GM19238 (cell line): ENCODE measurements at regions not wholly inside any gene's neighbourhood (a gene's known extent, or its start where the extent isn't known, plus 50 kb on each side); places are given as distances from the start of the nearest gene placed in this dataset.

Experiments used
- DNase-seq: peaks from one replicate; pipeline ENCODE4 v3.0.0; 2011; ENCODE audit warnings: low spot score; ENCODE audit not compliant: insufficient read length

- DNase-seq = no peak
These were observed 575.2 kb downstream of the CCDC171 start for GRCh38 chr9:16128003-16128402.

- no peak for DNase-seq
These were observed 578.4 kb downstream of the CCDC171 start for GRCh38 chr9:16131264-16131663.

- no peak for DNase-seq
These were observed 579.7 kb downstream of the CCDC171 start for GRCh38 chr9:16132513-16132912.

GRCh38 chr9:16133032-16133431 lies 580.2 kb downstream of the CCDC171 start:
- no peak for DNase-seq

DNA sequence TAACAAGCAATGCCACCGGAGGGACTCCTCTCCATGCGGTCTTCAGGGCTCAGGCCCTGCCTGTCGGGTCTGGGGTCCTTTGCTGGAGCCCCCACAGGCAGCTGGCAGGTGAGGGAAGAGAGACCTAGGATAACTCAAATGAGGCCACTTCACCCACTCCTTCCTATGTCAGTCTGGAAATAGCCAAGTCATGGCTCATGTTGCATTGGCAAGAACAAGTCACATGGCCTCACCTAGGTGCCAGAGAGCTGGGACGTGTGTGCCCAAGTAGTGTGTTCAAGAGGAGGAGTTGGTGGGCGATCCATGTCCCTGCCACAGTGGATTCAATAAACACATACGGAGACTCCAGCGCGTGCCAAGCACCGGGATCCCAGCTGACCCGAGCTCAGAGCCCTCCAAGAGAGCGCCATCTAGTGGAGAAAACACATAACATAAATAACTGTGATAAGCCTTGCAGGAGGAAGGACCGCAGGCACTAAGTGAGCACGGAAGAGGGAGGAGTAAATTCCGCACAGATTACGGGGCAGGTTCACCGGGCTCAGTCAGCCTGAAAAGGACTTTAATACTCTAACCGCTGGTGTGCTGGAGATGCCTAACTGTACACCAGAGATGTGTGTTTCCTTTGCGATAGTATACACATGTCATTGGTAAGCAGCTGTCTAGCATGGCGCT lies 580.8 kb downstream of the CCDC171 start:
- DNase-seq = peak; percentile 19

DNA sequence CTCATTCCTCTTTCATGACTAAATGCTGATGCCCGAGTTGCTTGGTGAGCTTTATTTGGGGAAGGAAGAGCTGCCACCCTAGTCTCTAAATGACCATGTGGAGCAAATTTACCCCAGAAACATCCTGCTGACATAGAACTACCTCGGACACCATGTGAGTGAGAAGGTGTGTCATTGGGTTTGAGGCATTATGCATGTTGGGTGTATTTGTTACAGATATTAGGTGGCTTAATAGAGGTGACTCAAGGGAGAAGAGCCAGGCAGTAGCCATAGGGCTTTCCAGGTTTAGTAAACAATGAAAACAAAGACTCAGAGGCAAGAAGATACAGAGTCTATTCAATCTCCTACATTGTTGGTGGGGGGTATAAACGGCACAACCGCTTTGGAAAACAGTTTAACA lies 581.5 kb downstream of the CCDC171 start:
- no peak for DNase-seq

DNA sequence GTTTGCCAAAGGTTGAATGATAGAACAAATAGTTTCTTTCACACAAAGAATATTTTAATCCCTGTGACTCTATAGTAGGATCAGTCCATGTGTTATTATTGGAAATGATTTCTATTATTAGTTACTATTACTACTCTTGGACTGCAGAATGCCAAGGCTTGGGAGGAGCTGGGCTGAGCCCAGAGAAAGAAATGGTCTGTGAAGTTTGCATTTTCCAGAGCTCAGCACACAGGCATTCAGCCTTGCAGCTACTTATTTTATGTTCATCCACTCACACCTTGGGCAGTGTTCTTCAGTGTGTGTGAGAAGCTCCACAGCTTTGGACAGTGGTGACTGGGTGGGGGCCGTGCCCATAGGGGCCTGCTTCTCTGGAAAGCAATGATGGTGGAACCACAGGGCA lies 583.1 kb downstream of the CCDC171 start:
- no peak for DNase-seq

GRCh38 chr9:16136451-16136850 lies 583.6 kb downstream of the CCDC171 start:
- no peak for DNase-seq

GRCh38 chr9:16136961-16137360 lies 584.1 kb downstream of the CCDC171 start:
- DNase-seq = no peak

GRCh38 chr9:16138561-16139491 lies 586.0 kb downstream of the CCDC171 start:
- no peak for DNase-seq

GRCh38 chr9:16139774-16140173 lies 586.9 kb downstream of the CCDC171 start:
- no peak for DNase-seq

- DNase-seq = no peak
These were observed 590.5 kb downstream of the CCDC171 start for GRCh38 chr9:16143310-16143709.

DNA sequence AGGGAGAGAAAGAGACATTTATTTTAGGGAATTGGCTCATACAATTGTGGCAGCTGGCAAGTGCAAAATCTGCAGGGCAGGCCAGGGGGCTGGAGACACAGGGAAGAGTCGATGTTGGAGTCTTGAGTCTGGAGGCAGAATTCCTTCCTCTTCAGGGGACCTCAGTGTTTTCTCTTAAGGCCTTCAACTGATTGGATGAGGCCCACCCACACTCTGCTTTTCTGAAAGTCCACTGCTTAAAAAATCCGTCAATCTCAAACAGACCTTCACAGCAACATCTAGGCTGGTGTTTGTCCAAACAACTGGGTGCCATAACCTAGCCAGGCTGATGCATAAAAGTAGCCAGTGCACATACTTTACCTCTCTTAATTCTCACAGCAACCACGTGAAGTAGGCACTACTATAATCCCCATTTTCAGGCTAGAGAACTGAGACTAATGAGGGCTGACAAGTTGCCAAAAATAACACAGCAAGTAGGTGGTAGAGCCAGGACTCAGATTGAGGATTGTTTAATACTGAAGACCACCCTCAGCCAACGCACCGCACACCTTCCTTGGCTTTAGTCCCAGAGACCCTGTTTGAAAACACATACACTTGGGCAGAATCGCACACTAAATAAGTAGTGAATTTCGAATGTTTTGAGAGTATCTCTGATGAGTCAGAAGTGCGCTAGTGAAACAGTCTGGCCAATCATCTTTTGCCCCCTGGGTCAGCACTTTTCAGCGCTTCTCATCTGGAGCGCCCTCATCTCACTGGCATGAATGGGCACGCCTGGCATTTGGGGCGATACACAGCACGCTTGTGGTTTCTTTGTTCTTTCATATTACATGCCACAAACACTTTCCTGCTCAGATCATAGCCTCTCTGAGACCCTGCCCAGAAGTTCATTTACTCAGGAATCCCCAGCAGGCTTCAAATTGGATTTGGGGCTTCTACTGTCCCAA lies 591.4 kb downstream of the CCDC171 start:
- DNase-seq = no peak

GRCh38 chr9:16145196-16145950 lies 592.5 kb downstream of the CCDC171 start:
- no peak for DNase-seq

DNA sequence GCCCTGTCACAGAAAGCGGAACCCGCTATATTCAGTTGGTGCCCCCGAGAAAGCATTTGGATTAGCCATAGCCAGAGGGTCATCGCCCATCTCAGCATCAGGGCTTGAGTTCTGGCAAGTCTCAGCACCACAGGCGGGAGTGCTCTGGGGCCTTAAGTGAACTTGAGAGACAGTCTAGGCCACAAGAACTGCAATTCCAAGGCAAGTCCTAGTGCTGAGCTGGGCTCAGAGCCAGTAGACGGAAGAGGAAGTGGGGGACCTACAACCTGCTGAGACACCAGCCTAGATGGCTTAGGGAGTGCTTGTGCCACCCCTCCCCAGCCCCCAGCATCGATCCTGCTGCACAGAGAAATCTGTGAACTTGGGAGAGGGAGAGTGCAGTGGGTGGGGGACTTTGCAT lies 594.9 kb downstream of the CCDC171 start:
- no peak for DNase-seq

DNA sequence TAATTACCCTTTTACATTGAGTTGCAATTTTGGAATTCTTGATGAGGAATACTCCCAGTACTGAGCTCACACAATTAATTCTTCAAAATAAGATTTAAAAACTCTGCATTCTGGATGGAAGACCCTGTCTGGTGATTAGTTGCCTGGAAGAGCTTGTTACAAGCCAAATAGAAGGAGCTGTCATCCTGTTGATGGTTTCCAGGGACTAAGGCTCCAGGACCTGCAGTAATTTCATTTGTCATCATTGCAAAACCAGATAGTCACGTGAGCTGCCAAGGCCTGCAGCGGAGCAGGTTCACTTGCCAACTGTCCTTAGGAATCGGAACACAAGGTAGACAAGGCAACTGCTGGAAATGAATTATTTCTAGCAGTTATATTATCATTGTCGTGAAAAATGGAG lies 597.7 kb downstream of the CCDC171 start:
- DNase-seq = no peak

DNA sequence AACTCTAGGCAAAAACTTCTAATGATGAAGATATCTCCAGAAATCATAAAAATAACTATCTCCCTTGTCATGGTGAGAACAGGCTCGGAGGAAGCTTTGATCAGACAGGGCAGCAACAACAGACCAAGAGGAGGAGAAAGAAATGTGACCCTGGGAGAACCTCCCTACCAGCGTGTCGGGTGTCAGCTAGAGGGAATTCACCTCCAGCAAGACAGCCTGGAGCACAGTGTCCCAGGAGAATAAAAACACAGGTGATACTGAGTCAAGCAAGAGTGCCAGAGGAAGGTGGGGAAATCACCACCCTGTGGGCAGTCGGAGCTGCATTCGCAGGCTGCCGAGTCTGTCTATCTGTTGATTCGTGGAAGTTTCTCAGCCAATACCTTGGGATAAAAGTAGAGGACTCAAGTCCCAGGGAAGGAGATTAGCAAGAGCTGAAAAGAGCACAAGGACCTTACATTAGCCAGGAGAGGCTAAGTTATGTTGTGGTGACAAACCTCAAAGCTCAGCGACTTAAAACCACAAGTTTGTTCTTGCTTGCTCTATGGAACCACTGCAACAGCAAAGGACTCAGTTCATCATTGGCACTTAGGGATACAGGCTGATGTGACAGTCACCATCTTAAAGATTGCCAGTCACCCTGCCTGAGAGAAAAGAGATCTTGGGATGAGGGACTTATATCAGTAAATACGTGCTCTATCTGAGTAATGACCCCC lies 598.3 kb downstream of the CCDC171 start:
- no peak for DNase-seq

GRCh38 chr9:16152276-16153101 lies 599.6 kb downstream of the CCDC171 start:
- DNase-seq = no peak

DNA sequence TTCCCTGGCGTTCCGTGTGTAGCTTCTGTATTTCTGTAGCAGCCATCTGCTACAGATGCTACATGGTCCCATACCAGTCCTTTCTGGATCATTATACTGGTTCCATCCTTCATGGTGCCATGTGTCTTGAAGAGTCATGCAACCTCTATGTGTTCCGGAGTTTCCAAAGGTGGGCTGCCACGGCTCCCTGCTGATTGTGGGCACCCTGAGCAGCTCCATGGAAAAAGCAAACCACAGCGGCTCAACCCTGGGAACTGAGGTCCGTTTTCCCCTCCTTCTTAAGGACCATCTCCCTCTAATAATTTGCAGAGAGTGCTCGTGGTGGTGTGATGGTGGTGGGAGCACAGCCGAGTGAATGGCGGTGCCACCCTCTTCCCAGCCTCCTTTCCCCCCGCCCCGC lies 600.4 kb downstream of the CCDC171 start:
- no peak for DNase-seq
